ENCODE measurements at regions not wholly inside any gene's neighbourhood (a gene's known extent, or its start where the extent isn't known, plus 50 kb on each side); places are given as distances from the start of the nearest gene placed in this dataset.
"Not testable (repeated sequence)": the region's sequence is repeated elsewhere in the genome, so short reads cannot be mapped to it uniquely, and the experiment has no call there.

DNA sequence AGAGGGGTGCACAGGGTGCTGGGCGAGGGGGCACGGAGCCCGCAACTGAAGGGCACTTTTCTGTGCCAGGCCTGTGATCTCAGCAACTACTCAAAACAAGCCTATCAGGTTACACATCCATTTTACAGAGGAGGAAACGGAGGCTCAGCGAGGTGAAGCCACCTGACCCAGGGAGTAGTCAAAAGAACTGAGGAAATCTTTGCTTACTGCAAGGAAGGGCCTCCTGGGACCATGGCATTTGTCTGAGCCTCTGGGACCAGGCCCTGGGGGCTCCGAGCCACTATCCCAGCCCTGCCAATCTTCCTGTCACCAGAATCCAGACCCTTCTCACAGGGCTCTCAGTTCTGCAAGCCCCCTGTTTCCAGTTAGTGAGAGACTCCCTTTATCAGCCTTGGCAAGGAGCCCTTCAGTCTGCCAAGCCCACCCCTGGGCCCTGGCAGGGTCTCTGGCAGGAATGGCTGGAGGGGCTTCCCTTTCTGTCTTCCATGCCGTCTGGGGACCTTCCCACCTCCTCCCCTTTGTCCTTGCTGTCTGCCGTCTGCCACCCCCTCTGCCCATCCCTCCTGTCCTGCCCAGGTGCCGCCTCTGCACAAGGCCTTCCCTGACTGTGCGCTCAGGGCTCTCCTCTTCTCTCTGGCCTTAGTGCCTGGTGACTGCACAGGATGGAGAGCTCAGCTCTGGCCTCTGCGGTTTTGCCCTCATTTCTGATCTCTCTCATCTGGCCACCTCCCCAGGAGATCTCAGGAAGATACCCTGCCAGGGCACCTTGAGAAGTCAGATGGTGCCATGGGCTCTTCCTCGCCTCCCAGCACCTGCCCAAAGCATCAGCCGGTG, 194.7 kb upstream of the GLI2 start:
- DNase-seq (ENCODE audit: low read depth): no peak

DNA sequence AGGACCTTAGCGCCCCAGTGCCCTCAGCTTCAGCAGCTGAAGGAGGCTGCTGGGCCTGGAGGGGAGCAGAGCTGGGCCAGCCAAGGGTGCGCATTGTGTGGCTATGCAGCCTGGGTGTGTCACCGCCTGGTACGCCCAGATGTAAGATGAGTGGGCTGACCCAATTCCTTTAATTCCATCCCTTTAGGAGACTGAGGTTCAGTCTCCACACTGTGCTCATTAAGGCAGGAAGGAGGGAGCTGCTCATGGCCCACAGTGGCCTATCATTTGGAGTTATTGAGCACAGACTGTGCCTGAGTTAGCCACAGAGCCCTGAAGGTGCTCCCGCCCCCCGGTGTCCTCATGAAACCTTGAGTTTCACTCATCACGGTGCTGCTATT, 194.1 kb upstream of the GLI2 start:
- TF ChIP-seq, protein P1, sequence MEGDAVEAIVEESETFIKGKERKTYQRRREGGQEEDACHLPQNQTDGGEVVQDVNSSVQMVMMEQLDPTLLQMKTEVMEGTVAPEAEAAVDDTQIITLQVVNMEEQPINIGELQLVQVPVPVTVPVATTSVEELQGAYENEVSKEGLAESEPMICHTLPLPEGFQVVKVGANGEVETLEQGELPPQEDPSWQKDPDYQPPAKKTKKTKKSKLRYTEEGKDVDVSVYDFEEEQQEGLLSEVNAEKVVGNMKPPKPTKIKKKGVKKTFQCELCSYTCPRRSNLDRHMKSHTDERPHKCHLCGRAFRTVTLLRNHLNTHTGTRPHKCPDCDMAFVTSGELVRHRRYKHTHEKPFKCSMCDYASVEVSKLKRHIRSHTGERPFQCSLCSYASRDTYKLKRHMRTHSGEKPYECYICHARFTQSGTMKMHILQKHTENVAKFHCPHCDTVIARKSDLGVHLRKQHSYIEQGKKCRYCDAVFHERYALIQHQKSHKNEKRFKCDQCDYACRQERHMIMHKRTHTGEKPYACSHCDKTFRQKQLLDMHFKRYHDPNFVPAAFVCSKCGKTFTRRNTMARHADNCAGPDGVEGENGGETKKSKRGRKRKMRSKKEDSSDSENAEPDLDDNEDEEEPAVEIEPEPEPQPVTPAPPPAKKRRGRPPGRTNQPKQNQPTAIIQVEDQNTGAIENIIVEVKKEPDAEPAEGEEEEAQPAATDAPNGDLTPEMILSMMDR (IDR thresholded peaks at IDR 0.05; ENCODE audit: low read length, missing control alignments): no peak
- no peak overlapping the region for H3K4me3 ChIP-seq (replicated peaks; ENCODE audit: low read depth, low read length)
- no peak for DNase-seq (ENCODE audit: low read depth)

More for the DNA sequence above, 194.7 kb upstream of the GLI2 start:
- no peak overlapping the region for H3K4me3 ChIP-seq (replicated peaks; ENCODE audit: low read depth, low read length)
- TF ChIP-seq, protein P1 (IDR thresholded peaks at IDR 0.05; ENCODE audit: low read length, missing control alignments): no peak

DNA sequence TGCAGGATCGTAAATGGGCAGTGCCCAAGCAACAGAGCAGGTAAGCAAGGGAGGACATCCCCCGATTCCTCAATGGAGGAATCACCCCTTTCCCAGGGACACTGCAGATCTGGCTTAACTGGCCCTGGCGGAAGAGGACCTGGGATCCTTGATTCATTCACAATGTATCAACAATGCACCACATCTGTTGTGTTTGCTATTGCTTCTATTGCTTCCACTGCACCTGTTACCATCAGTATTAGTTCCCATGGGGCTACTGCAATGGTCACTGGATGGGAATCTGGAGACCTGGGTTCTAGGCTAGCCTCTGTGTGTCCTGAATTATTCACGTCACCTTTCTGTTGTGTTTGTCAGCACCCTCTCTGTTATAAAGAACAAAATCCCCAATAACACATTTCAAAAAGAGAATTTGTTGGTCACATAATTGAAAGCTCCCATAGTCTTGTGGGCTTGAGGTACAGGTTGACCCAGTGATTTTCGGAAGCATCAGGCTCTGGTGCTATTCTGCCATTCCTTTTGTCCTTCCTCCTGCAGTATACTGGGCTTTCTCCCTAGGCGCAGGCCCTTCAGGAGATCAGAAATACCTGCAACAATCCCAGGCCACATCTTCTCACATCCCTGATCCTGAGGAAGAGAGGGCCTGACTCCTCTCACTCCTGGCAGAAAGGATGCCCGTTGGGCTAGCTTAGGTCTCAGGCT, 193.5 kb upstream of the GLI2 start:
- TF ChIP-seq, protein P1 (IDR thresholded peaks at IDR 0.05; ENCODE audit: low read length, missing control alignments): no peak
- no peak overlapping the region for H3K4me3 ChIP-seq (replicated peaks; ENCODE audit: low read depth, low read length)
- DNase-seq (ENCODE audit: low read depth): no peak

DNA sequence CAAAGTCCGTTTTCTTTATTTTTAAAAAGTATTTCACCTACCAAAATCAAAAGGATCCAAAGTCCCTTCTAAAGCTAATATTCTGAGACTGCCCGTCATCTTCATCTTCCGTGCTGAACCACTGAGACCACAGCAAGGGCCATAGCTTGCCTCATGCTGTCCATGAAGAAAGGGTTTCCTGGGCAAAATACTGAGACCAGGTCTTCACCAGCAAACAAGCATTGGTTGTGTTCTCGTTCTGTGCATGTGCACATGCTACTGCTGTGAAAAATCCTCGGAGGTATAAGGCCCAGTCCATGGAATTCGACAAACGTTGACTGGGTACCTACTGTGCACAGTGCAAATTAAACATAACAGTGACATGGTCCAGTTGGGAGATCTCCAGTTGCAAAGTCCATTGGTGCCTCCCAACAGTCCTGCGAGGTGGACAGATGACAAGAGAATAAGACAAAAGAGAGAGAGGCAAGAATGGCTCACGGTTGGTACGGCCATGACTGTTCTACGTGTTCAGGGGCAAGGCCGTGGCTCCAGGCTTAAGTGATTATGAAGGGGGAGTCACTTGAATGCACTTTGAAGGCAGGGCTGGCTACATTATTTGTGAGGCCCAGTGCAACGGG, 192.6 kb upstream of the GLI2 start:
- TF ChIP-seq, protein P1 (IDR thresholded peaks at IDR 0.05; ENCODE audit: low read length, missing control alignments): no peak

DNA sequence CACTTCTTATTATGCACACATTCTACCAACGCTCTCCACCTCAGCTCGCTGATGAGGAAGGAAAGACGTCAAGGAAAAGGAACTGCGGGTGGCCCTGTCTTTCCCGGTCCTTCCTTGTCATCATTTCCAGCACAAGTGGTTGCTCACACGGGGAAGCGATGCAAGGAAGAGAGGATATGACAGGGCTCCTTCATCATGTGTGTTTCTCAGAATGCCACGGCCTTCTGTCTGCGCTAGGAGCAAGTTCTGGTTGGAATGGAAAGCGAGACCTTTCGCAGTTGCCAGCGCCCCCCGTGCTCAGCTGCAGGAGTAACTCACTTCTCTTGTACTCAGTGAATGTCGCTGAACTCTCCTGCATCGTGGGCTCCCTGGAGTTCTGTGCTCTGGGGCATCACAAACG, 191.8 kb upstream of the GLI2 start:
- TF ChIP-seq, protein P1 (IDR thresholded peaks at IDR 0.05; ENCODE audit: low read length, missing control alignments): no peak
- no peak for DNase-seq (ENCODE audit: low read depth)
- no peak overlapping the region for H3K4me3 ChIP-seq (replicated peaks; ENCODE audit: low read depth, low read length)

More for the DNA sequence above, 192.6 kb upstream of the GLI2 start:
- H3K4me3 ChIP-seq (replicated peaks; ENCODE audit: low read depth, low read length): no peak overlapping the region
- DNase-seq (ENCODE audit: low read depth): no peak

DNA sequence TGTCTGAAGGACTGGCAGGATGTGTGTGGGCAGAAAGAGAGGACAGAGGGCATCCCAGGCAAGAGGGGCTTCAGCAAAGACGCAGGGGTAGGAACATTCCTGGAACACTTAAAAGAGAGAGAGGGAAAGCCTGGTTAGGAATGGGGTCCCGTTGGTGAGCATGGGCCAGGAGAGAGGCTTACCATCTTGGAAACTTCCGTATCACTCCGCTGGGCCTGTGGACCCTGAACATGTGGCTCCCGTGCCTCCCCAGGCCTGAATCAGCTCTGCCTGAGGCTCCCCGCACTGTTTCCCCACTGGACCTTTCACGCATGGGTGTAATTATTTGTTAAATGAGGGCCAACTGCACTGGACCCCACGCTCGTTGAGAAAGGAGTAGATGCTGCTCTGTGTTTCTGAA, 191.1 kb upstream of the GLI2 start:
- DNase-seq (ENCODE audit: low read depth): no peak
- TF ChIP-seq, protein P1 (IDR thresholded peaks at IDR 0.05; ENCODE audit: low read length, missing control alignments): no peak
- no peak overlapping the region for H3K4me3 ChIP-seq (replicated peaks; ENCODE audit: low read depth, low read length)

DNA sequence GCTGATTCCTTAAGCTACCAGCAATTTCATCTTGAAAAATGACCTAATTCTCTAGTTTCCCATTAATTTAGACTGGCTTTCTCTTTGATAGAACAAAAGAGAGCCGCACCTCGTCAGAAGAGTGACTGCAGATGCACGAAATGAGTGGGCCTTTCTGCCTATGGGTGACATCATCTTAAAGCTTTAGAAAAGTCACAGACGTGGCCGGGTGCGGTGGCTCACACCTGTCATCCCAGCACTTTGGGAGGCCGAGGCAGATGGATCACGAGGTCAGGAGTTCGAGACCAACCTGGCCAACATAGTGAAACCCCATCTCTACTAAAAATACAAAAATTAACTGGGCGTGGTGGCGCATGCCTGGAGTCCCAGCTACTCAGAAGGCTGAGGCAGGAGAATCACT, 190.7 kb upstream of the GLI2 start:
- DNase-seq (ENCODE audit: low read depth); H3K4me3 ChIP-seq (replicated peaks; ENCODE audit: low read depth, low read length): not testable (repeated sequence)
